Neural progenitor cell (in vitro differentiated cells): ENCODE measurements at regions not wholly inside any gene's neighbourhood (a gene's known extent, or its start where the extent isn't known, plus 50 kb on each side); places are given as distances from the start of the nearest gene placed in this dataset.

Experiments used
- EZH2 ChIP-seq: fragments of 200-600 bp; sonication (generic); IDR thresholded peaks from 2 replicates; pipeline ENCODE4 v1.6.1; 2017; ENCODE audit warnings: antibody characterized with exemption, mild to moderate bottlenecking, moderate library complexity
- TF ChIP-seq, protein P1 (sequence below): fragments of 200-600 bp; sonication (generic); IDR thresholded peaks from 2 replicates; pipeline ENCODE4 v1.5.1; 2017; ENCODE audit warnings: antibody characterized with exemption, mild to moderate bottlenecking

DNA sequence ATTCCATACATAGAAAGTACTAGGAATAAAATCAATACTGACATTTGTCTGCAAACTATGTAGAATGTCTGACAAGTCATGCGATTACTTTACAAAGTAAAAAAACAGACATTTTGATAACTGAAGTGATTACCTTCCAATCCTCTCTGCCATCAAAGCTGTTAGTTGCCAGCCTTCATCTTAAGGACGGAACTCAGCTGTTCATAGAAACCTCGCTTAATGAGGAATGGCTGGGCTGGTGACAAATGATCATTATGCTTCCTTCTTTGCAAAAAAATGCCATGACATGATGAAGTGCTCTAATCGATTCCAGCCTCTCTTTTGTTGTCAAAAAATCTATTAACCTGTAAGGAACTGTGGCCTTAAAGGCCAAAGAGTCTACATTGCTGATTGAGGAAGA lies 1214.9 kb upstream of the IGFBP7 start:
- TF ChIP-seq, protein P1, sequence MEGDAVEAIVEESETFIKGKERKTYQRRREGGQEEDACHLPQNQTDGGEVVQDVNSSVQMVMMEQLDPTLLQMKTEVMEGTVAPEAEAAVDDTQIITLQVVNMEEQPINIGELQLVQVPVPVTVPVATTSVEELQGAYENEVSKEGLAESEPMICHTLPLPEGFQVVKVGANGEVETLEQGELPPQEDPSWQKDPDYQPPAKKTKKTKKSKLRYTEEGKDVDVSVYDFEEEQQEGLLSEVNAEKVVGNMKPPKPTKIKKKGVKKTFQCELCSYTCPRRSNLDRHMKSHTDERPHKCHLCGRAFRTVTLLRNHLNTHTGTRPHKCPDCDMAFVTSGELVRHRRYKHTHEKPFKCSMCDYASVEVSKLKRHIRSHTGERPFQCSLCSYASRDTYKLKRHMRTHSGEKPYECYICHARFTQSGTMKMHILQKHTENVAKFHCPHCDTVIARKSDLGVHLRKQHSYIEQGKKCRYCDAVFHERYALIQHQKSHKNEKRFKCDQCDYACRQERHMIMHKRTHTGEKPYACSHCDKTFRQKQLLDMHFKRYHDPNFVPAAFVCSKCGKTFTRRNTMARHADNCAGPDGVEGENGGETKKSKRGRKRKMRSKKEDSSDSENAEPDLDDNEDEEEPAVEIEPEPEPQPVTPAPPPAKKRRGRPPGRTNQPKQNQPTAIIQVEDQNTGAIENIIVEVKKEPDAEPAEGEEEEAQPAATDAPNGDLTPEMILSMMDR: no peak
- TF ChIP-seq EZH2: no peak
